Choroid plexus epithelial cell (primary cell): ENCODE measurements at regions not wholly inside any gene's neighbourhood (a gene's known extent, or its start where the extent isn't known, plus 50 kb on each side); places are given as distances from the start of the nearest gene placed in this dataset.

Experiments used
- DNase-seq: peaks from one replicate; pipeline ENCODE4 v3.0.0-alpha.2; 2010; ENCODE audit warnings: low read depth
- H3K4me3 ChIP-seq: 2 replicates; pipeline ENCODE4 v1.5.1; 2011; ENCODE audit warnings: low read depth, mild to moderate bottlenecking, control low read depth, low read length, moderate library complexity
- TF ChIP-seq, protein P1 (sequence below): conservative IDR thresholded peaks from 2 replicates; pipeline ENCODE4 v1.5.1; 2011; ENCODE audit warnings: low read depth, mild to moderate bottlenecking, control low read depth, inconsistent platforms, low read length, moderate library complexity

DNA sequence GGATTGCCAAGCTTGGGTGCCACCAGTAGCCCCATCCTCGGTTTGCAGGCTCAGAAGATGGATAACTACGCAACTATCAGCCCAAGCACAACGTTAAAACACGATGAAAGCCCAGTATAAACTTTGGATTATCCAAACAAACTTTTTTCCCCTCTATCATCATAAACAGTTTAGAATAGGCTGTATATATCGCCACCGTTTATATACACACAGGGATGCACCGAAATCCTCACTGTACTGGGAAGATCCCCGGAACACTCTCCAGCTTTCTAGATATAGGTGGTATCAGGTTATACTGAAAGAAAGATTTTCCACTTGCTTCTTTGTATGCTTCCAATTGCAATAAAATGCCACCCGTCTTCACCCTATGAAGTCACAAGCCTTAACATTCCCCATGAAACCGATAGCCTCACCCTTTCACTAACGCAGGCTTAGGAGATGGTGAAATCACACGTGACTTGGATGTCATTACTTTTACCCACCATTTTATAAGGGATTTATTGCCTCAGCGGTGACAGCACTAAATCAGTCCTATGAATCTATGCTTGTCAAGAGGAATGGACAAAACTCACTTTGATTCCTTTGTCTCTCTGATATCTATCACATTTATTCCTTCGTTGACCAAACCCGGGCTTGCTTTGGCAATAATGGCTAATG lies 207.6 kb upstream of the FOXN3 start:
- TF ChIP-seq, protein P1, sequence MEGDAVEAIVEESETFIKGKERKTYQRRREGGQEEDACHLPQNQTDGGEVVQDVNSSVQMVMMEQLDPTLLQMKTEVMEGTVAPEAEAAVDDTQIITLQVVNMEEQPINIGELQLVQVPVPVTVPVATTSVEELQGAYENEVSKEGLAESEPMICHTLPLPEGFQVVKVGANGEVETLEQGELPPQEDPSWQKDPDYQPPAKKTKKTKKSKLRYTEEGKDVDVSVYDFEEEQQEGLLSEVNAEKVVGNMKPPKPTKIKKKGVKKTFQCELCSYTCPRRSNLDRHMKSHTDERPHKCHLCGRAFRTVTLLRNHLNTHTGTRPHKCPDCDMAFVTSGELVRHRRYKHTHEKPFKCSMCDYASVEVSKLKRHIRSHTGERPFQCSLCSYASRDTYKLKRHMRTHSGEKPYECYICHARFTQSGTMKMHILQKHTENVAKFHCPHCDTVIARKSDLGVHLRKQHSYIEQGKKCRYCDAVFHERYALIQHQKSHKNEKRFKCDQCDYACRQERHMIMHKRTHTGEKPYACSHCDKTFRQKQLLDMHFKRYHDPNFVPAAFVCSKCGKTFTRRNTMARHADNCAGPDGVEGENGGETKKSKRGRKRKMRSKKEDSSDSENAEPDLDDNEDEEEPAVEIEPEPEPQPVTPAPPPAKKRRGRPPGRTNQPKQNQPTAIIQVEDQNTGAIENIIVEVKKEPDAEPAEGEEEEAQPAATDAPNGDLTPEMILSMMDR = no peak
- DNase-seq = no peak
- H3K4me3 ChIP-seq = no peak overlapping the region

DNA sequence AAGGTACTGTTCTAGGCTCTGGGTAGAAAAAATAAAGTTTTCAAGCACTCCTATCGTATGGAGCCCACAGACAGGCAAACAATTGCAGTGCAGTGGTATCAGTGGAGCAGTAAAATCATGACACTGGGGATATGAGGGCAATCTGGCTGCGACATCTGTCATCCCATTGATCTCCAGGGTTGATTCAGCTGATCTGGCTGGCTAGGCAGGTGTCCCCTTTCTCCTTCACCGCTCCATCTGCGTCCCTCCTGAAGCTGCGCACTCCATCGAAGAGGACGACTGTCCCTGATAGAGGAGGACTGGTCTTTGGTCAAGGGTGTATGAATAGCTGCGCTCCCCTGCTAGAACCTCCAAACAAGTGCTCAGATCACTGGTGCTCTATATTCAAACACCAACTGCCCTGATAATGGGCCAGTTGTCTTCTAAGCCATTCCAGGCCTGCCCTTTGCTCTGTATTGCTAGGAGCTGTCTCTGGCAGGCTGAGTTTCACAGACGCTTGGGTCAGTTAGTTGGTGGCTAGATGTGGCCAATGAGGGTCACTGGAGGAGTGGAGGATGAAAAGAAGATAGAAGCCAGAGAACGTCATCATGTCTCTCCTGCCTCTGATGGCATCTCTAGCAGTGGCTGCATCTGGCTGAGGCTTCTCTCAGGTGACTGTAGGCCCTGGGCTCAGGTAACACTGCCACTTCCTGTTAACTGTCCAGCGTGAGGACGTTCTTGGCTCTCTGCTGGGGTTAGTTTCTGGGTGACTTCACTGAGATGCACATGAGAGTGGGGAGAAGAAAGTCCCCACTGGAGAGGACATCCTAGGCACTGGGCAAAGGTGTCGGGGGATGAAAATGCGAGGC lies 205.0 kb upstream of the FOXN3 start:
- TF ChIP-seq, protein P1 = no peak
- no peak for DNase-seq
- H3K4me3 ChIP-seq = no peak overlapping the region

DNA sequence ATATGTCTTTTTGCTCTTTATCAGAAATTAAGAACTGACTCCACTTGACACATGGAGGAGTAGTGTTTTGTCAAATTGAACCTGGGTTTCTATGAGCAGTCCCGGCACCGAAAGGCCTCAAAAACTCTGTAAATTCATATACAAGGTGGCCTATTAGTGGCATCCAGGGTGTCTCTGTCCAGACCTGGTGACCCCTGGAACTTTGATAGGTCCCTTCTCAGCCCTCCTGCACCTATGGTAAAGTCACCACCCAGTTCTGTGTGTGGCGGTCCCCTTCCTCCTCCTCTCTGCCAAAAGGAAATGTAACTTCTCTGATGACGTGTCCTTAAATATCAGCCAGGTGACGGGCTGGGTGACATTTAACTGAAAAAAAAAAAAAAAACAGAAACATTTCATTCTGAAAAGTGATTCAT lies 204.0 kb upstream of the FOXN3 start:
- no peak for DNase-seq
- TF ChIP-seq, protein P1 = no peak
- no peak overlapping the region for H3K4me3 ChIP-seq

DNA sequence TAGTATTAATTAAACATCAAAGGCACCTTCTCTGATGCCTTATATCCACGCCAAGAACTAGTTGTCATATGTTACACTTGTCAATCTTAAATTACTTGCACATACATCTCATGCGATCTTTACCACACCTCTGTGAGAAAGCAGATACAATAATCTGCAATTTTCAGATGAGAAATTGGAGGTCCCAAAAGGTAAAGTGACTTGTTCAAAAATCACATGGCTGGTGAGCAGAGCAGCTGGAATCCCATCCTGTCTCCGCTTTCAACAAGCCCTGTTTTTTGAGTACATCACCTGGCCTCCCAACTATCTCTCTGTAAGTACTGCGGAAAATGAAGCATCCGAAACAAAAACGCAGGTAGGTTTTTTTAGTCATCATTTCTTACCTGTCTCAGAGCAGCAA lies 203.4 kb upstream of the FOXN3 start:
- DNase-seq = no peak
- no peak overlapping the region for H3K4me3 ChIP-seq
- TF ChIP-seq, protein P1 = no peak

DNA sequence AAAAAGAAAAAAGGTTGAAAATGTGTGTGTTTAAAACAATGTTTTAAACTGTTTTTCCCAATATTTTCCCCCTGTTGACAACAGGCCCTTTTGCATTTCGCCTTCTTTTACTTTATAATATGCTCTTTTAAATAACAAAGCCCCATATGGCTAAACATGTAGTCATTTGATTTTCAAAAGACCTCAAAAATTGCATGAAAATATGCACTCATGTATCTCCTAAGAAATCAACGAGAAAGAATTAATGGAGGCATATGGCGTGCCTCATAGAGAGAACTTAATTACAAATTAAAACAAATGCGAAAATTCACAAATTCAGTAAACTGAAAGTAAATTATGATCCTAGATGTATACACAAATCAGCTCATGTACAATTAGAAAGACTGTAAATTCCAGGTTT lies 202.6 kb upstream of the FOXN3 start:
- TF ChIP-seq, protein P1 = no peak
- no peak for DNase-seq
- peak overlapping the region; percentile 77 for H3K4me3 ChIP-seq

DNA sequence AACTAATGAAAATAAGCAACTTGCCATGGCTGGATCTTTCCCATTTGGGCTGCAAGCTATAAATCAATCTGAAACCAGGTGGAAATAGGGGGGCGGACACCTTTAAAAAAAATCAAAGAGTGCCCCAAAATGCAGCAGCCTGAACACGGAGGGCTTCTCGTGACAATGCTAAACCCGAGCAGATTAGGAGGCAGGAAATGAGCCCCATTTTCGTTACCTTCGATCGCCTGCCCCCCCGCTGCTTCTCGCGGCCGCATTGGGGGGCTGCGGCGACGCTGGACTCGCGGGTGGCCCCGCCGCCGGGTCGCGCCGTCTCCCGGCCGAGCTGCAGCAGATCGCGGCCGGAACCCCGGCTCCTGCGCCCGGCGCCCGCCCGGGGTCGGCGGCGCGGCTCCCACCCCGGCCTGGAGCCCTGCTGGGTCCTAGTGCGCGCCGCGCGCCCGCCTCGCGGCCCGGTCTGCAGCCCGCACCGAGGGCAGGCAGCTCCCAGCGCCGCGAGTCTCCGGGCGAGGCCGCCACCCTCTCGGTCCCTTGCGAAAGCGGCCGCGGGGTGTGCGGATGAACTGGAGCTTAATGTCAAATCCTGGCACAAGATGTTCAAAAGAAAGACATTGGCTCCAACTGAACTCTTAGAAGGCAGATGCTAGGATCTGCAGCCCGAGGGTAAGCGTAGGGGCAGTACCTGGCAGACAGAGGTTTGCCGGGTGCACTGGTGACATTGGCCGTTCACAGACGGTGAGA lies 201.9 kb upstream of the FOXN3 start:
- TF ChIP-seq, protein P1 = no peak
- H3K4me3 ChIP-seq = peak overlapping the region; percentile 77
- DNase-seq = peak; percentile 70
